ENCODE measurements at regions not wholly inside any gene's neighbourhood (a gene's known extent, or its start where the extent isn't known, plus 50 kb on each side); places are given as distances from the start of the nearest gene placed in this dataset.

GRCh38 chr3:39665441-39665840 is 144.0 kb upstream of the MYRIP start:
- H3K36me3 Mint-ChIP-seq = no peaks in the 10 kb centered on the region
- H3K36me3 ChIP-seq = no peaks in the 10 kb centered on the region
- no peaks in the 10 kb centered on the region for H3K4me1 ChIP-seq
- H4K20me1 ChIP-seq (ENCODE audit: low read depth) = no peaks in the 10 kb centered on the region
- no peaks in the 10 kb centered on the region for H3K4me1 Mint-ChIP-seq
- no peak overlapping the region for H3K27ac Mint-ChIP-seq
- H3K27me3 Mint-ChIP-seq (ENCODE audit: insufficient read depth, low read depth) = peaks cover 4% of the 10 kb centered on the region
- no peak overlapping the region for H2AFZ ChIP-seq (replicated peaks)
- H3K4me3 Mint-ChIP-seq = no peak overlapping the region
- H3K9me3 ChIP-seq (ENCODE audit: low read depth) = no peaks in the 10 kb centered on the region
- H3K27ac ChIP-seq = no peak overlapping the region
- no peak for TF ChIP-seq EZH2 (IDR thresholded peaks at IDR 0.05)
- no peak for TF ChIP-seq CTCF (IDR thresholded peaks at IDR 0.05)
- no peak for TF ChIP-seq EZH2phosphoT487 (IDR thresholded peaks at IDR 0.05)
- H3K4me3 ChIP-seq = no peak overlapping the region
- no peak for DNase-seq (ENCODE audit: low spot score)
- H3K9me3 Mint-ChIP-seq = no peaks in the 10 kb centered on the region
- H3K79me2 ChIP-seq (ENCODE audit: low read depth) = no peaks in the 10 kb centered on the region
- H3F3A ChIP-seq (ENCODE audit: low read depth) = no peaks in the 10 kb centered on the region
- no peak overlapping the region for H3K4me2 ChIP-seq
- H3K9ac ChIP-seq = no peak overlapping the region
- no peaks in the 10 kb centered on the region for H3K27me3 ChIP-seq

GRCh38 chr3:39668420-39668819 is 141.0 kb upstream of the MYRIP start:
- H2AFZ ChIP-seq (replicated peaks) = no peak overlapping the region
- H3K36me3 ChIP-seq = no peaks in the 10 kb centered on the region
- no peak overlapping the region for H3K27ac ChIP-seq
- H3K27me3 ChIP-seq = no peaks in the 10 kb centered on the region
- Mint-ChIP-seq H3K4me3 (no peak overlapping the region), H3K4me1 (no peaks in the 10 kb centered on the region), H3K27me3 (ENCODE audit: insufficient read depth, low read depth) (peaks cover 4% of the 10 kb centered on the region), H3K27ac (no peak overlapping the region), H3K9me3 (no peaks in the 10 kb centered on the region), H3K36me3 (no peaks in the 10 kb centered on the region)
- TF ChIP-seq EZH2phosphoT487 (IDR thresholded peaks at IDR 0.05) (no peak), CTCF (IDR thresholded peaks at IDR 0.05) (peak; percentile 76)
- no peaks in the 10 kb centered on the region for H3K79me2 ChIP-seq (ENCODE audit: low read depth)
- no peaks in the 10 kb centered on the region for H3F3A ChIP-seq (ENCODE audit: low read depth)
- H3K9ac ChIP-seq = no peak overlapping the region
- no peaks in the 10 kb centered on the region for H3K4me1 ChIP-seq
- H3K4me2 ChIP-seq = no peak overlapping the region
- no peaks in the 10 kb centered on the region for H3K9me3 ChIP-seq (ENCODE audit: low read depth)
- H3K4me3 ChIP-seq = no peak overlapping the region
- DNase-seq (ENCODE audit: low spot score) = peak; percentile 72
- no peaks in the 10 kb centered on the region for H4K20me1 ChIP-seq (ENCODE audit: low read depth)

GRCh38 chr3:39671116-39671515 is 138.3 kb upstream of the MYRIP start:
- no peak overlapping the region for H3K27ac Mint-ChIP-seq
- no peaks in the 10 kb centered on the region for H3K4me1 Mint-ChIP-seq
- Histone ChIP-seq H3K36me3 (no peaks in the 10 kb centered on the region), H3K4me3 (no peak overlapping the region), H4K20me1 (ENCODE audit: low read depth) (no peaks in the 10 kb centered on the region), H3K27ac (no peak overlapping the region), H3F3A (ENCODE audit: low read depth) (no peaks in the 10 kb centered on the region), H3K4me1 (no peaks in the 10 kb centered on the region), H3K9ac (no peak overlapping the region), H2AFZ (replicated peaks) (no peak overlapping the region), H3K27me3 (no peaks in the 10 kb centered on the region), H3K9me3 (ENCODE audit: low read depth) (no peaks in the 10 kb centered on the region), H3K4me2 (no peak overlapping the region), H3K79me2 (ENCODE audit: low read depth) (no peaks in the 10 kb centered on the region)
- H3K36me3 Mint-ChIP-seq = no peaks in the 10 kb centered on the region
- DNase-seq (ENCODE audit: low spot score) = no peak
- H3K27me3 Mint-ChIP-seq (ENCODE audit: insufficient read depth, low read depth) = peaks cover 6% of the 10 kb centered on the region
- H3K9me3 Mint-ChIP-seq = no peaks in the 10 kb centered on the region
- TF ChIP-seq EZH2phosphoT487 (IDR thresholded peaks at IDR 0.05) (no peak), CTCF (IDR thresholded peaks at IDR 0.05) (no peak), EZH2 (IDR thresholded peaks at IDR 0.05) (no peak)
- H3K4me3 Mint-ChIP-seq = no peak overlapping the region

GRCh38 chr3:39671600-39671999 is 137.8 kb upstream of the MYRIP start:
- no peak for DNase-seq (ENCODE audit: low spot score)
- Histone ChIP-seq H3K9me3 (ENCODE audit: low read depth) (no peaks in the 10 kb centered on the region), H2AFZ (replicated peaks) (no peak overlapping the region), H4K20me1 (ENCODE audit: low read depth) (no peaks in the 10 kb centered on the region), H3K27ac (no peak overlapping the region), H3K4me3 (no peak overlapping the region), H3F3A (ENCODE audit: low read depth) (no peaks in the 10 kb centered on the region), H3K36me3 (no peaks in the 10 kb centered on the region), H3K27me3 (no peaks in the 10 kb centered on the region), H3K4me2 (no peak overlapping the region), H3K79me2 (ENCODE audit: low read depth) (no peaks in the 10 kb centered on the region), H3K9ac (no peak overlapping the region), H3K4me1 (no peaks in the 10 kb centered on the region)
- Mint-ChIP-seq H3K9me3 (no peaks in the 10 kb centered on the region), H3K27me3 (ENCODE audit: insufficient read depth, low read depth) (peaks cover 6% of the 10 kb centered on the region), H3K4me1 (no peaks in the 10 kb centered on the region), H3K4me3 (no peak overlapping the region), H3K27ac (no peak overlapping the region), H3K36me3 (no peaks in the 10 kb centered on the region)
- no peak for TF ChIP-seq EZH2 (IDR thresholded peaks at IDR 0.05)
- TF ChIP-seq EZH2phosphoT487 (IDR thresholded peaks at IDR 0.05) = no peak
- no peak for TF ChIP-seq CTCF (IDR thresholded peaks at IDR 0.05)

All from neural progenitor cell (in vitro differentiated cells).